ENCODE measurements at regions not wholly inside any gene's neighbourhood (a gene's known extent, or its start where the extent isn't known, plus 50 kb on each side); places are given as distances from the start of the nearest gene placed in this dataset.

DNA sequence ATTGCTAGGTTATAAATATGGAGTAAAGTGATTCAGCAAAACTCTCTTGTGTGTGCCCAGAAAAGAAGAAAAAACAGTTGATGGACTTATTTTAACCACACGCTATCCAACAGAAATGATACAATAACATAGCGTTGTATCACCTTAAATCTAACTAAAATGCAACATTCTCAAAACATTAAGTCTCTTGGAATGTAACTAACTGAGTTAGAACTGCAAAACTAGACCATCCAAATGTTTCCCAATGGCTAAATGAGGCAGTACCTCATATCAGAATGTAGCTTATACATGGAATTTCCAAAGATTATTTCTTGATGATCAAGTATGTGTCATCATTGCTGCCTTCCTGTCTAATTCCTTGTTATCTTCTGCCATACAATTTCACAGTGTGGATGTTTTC, 187.9 kb downstream of the CNTN3 start:
- TF ChIP-seq NR3C1 (IDR thresholded peaks at IDR 0.05) (no peak), ZFP36 (IDR thresholded peaks at IDR 0.05; ENCODE audit: borderline replicate concordance, partially characterized antibody) (no peak), BHLHE40 (IDR thresholded peaks at IDR 0.05; ENCODE audit: low read depth, low read length) (no peak), EP300 (IDR thresholded peaks at IDR 0.05) (no peak)
- TF ChIP-seq, protein P1, sequence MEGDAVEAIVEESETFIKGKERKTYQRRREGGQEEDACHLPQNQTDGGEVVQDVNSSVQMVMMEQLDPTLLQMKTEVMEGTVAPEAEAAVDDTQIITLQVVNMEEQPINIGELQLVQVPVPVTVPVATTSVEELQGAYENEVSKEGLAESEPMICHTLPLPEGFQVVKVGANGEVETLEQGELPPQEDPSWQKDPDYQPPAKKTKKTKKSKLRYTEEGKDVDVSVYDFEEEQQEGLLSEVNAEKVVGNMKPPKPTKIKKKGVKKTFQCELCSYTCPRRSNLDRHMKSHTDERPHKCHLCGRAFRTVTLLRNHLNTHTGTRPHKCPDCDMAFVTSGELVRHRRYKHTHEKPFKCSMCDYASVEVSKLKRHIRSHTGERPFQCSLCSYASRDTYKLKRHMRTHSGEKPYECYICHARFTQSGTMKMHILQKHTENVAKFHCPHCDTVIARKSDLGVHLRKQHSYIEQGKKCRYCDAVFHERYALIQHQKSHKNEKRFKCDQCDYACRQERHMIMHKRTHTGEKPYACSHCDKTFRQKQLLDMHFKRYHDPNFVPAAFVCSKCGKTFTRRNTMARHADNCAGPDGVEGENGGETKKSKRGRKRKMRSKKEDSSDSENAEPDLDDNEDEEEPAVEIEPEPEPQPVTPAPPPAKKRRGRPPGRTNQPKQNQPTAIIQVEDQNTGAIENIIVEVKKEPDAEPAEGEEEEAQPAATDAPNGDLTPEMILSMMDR (IDR thresholded peaks at IDR 0.05) = no peak
